HG03442 (cell line): ENCODE measurements at regions not wholly inside any gene's neighbourhood (a gene's known extent, or its start where the extent isn't known, plus 50 kb on each side); places are given as distances from the start of the nearest gene placed in this dataset.

Source experiments
- ATAC-seq: cut with Tn5 transposase; IDR thresholded peaks from one replicate; pipeline ENCODE4 v1.9.1; 2021; ENCODE audit warnings: mild to moderate bottlenecking, moderate library complexity; ENCODE audit not compliant: unreplicated experiment

- ATAC-seq = no peak
These were observed 175.2 kb downstream of the ZNF330 start for GRCh38 chr4:141395919-141396318.

GRCh38 chr4:141402712-141403111, 182.0 kb downstream of the ZNF330 start:
- no peak for ATAC-seq

GRCh38 chr4:141403782-141404181, 183.1 kb downstream of the ZNF330 start:
- ATAC-seq = no peak

GRCh38 chr4:141406237-141406636, 185.5 kb downstream of the ZNF330 start:
- ATAC-seq = no peak

- no peak for ATAC-seq
These were observed 188.9 kb downstream of the ZNF330 start for GRCh38 chr4:141409556-141409955.

GRCh38 chr4:141410839-141411238, 190.1 kb downstream of the ZNF330 start:
- ATAC-seq = no peak

GRCh38 chr4:141411936-141412335, 191.2 kb downstream of the ZNF330 start:
- no peak for ATAC-seq

DNA sequence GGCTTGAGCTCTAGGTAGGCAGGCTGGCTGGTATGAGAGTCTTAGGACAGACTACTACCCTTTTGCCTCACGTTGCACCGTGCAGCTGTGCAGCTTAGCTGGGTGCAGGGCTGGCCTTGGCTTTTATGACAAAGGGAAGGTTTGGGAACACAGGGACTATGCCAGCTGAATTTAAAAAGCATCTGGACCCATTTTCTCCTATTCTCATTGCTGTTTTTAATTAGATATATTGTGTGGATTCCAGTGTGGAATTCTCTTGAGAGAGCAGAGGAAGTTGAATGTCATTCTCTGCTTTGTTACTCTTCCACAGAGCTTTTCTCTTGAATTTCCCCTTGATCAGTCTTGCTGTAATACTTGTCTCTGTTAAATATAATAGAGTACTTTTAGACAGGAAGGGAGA, 192.7 kb downstream of the ZNF330 start:
- ATAC-seq = no peak

DNA sequence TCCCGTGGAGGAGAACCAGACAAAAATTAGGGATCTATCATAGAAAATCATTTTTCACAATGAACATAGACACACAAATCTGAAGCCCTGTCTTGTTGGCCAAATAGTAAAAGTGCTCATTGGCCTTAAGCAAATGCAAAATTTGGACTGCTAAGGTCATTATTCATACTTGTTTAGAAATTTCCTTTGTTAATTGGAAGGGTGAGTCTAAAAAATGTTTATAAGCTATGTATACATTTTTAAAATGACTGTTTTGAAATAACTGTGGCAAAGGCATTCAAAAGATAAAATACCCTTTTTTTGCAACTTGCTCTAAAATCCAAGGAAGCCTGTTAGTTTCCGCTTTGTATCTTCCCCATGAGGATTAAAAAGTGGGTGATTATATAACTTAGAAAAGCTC, 195.0 kb downstream of the ZNF330 start:
- no peak for ATAC-seq

DNA sequence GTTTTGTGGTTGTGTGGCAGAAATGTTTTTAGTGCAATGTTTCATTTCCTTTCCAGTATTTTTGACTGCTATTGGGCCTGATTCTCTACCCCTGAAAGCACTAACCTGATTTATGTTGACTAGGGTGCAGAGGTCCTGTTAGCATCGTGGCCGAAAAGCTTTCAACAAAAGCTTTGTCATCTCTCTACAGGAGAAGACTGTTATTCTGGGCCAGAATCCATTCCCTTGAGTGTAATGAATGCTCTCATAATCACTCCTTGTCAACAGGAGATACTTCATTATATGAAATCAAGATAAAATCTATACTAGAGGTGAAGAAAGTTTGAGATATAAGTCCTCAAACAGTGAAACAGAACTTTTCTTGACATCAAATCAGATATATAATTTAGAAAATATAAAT, 195.5 kb downstream of the ZNF330 start:
- no peak for ATAC-seq

GRCh38 chr4:141416677-141417363, 196.1 kb downstream of the ZNF330 start:
- ATAC-seq = no peak

- ATAC-seq = no peak
These were observed 196.7 kb downstream of the ZNF330 start for GRCh38 chr4:141417387-141417786.

- no peak for ATAC-seq
These were observed 204.4 kb downstream of the ZNF330 start for GRCh38 chr4:141425124-141425523.

- ATAC-seq = no peak
These were observed 207.1 kb downstream of the ZNF330 start for GRCh38 chr4:141427726-141428296.

DNA sequence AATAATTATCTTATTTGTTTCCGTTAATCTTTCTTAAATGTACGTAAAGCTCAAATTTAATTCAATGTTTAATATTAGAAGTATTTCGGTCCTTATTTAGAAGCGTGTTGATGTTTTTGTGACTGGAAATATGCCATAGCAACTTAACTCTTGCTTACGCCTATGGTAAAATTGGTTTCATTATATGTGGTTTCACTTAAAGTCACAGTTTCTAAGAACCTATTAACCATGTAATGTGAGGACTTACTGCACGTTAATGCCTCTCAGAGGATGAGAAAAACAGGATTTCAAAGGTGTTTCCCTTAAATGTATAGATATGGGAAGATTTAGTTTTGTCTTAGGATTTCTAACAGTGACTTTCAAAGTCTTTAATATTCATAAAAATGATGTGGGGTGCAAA, 206.4 kb upstream of the IL15 start:
- ATAC-seq = no peak

DNA sequence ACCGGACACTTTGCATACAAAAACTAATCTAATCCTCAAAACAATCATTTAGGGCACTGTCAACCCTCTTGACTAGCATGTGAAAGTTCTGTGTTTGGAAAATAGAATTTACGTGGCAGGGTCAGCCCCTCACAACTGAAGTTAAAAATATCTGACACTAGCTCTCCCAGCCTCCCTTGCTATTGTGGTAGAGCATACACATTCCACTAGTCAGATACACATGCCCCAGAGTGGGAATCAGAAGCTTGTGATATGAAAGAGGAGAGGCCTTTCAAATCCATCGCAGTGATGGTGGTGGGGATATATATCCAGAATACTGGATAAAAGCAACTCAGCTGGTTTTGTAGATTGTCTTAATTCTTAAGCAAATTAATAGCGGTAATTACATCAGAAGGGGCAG, 205.7 kb upstream of the IL15 start:
- no peak for ATAC-seq

- no peak for ATAC-seq
These were observed 204.2 kb upstream of the IL15 start for GRCh38 chr4:141432000-141432712.

GRCh38 chr4:141435446-141436225, 200.7 kb upstream of the IL15 start:
- ATAC-seq = no peak

DNA sequence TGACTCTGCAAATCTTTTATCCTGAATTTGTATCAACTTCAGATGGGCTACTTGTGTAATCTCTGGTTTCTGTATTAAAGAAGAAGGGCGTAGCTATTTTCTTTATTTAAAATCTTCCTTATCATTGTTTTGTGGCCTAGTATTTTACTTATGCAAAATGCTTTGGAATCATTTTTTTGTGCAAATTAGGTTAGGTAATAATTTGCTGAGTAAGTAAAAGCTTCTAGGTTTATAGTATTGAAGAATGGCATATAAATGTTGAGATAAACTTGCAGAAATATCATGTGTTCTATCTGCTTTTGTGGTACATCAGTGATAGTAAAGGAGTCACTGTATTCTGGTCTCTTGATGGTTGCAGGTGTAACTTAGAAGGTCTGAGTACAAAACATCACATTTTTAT, 197.2 kb upstream of the IL15 start:
- ATAC-seq = no peak

DNA sequence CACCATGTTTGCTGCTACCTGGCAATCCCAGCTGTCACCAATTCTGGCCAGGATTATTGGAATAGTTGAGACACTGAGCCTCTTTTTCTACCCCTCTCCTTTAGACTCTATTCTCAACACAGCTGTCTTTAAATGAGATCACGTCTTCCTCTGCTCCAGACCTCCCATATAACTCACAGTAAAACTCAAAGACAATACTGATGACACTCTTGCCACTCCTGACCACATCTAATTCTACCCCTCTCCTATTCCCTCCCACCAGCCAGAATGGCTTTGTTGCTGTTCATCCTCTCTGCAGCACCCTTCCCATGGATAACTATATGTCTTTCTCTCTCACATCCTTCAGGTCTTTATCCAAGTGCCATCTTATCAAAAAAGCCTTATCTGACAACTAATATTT, 188.6 kb upstream of the IL15 start:
- ATAC-seq = no peak

DNA sequence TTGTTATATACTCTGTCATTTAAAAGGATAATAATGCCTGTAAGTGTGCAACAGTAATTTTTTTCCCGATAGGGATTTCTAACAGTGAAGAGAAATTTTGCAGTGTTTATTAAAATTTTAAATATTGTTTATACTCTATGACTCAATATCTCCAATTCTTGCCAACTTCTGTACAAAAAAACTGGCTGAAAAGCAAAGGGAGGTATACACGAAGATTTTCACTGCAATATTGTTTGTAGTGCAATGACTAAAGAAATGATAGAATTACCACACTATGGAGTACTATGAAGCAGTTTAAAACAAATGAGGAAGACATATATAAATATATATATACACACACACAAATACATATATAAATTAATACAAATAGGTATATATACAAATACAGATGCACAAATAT, 187.9 kb upstream of the IL15 start:
- no peak for ATAC-seq

DNA sequence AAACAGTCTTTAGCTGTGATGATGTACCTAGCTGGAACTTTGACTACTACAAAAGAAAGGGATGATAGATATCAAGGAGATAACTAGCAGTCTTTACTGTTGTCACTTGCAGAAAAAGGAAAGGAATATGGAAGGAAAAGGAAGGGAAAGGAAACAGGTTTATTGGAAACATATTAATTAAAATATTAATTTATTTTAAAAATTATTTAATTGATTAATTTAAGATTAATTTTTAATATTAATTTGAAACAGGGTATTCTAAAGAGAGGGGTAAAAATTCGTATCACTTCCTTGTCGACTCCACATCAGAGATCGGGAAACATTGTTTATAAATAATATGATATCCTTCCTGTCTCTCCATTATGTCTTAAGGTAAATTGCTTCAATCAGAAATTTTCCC, 186.5 kb upstream of the IL15 start:
- no peak for ATAC-seq
